ENCODE measurements at regions not wholly inside any gene's neighbourhood (a gene's known extent, or its start where the extent isn't known, plus 50 kb on each side); places are given as distances from the start of the nearest gene placed in this dataset.

GRCh38 chr2:129912066-129912820 lies 67.2 kb upstream of the RAB6C start:
- TF ChIP-seq, protein P1, sequence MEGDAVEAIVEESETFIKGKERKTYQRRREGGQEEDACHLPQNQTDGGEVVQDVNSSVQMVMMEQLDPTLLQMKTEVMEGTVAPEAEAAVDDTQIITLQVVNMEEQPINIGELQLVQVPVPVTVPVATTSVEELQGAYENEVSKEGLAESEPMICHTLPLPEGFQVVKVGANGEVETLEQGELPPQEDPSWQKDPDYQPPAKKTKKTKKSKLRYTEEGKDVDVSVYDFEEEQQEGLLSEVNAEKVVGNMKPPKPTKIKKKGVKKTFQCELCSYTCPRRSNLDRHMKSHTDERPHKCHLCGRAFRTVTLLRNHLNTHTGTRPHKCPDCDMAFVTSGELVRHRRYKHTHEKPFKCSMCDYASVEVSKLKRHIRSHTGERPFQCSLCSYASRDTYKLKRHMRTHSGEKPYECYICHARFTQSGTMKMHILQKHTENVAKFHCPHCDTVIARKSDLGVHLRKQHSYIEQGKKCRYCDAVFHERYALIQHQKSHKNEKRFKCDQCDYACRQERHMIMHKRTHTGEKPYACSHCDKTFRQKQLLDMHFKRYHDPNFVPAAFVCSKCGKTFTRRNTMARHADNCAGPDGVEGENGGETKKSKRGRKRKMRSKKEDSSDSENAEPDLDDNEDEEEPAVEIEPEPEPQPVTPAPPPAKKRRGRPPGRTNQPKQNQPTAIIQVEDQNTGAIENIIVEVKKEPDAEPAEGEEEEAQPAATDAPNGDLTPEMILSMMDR (conservative IDR thresholded peaks at IDR 0.05; ENCODE audit: low read depth, low read length): no peak
- DNase-seq (ENCODE audit: low read depth): no peak
- H3K4me3 ChIP-seq (ENCODE audit: low read length): no peak overlapping the region

- TF ChIP-seq, protein P1 (conservative IDR thresholded peaks at IDR 0.05; ENCODE audit: low read depth, low read length): no peak
- H3K4me3 ChIP-seq (ENCODE audit: low read length): no peak overlapping the region
- no peak for DNase-seq (ENCODE audit: low read depth)
Measured at GRCh38 chr2:129912871-129913694, 66.4 kb upstream of the RAB6C start.

GRCh38 chr2:129913695-129914495 lies 65.6 kb upstream of the RAB6C start:
- no peak overlapping the region for H3K4me3 ChIP-seq (ENCODE audit: low read length)
- no peak for DNase-seq (ENCODE audit: low read depth)
- TF ChIP-seq, protein P1 (conservative IDR thresholded peaks at IDR 0.05; ENCODE audit: low read depth, low read length): no peak

GRCh38 chr2:129914538-129915302 lies 64.7 kb upstream of the RAB6C start:
- no peak overlapping the region for H3K4me3 ChIP-seq (ENCODE audit: low read length)
- TF ChIP-seq, protein P1 (conservative IDR thresholded peaks at IDR 0.05; ENCODE audit: low read depth, low read length): no peak
- DNase-seq (ENCODE audit: low read depth): no peak

GRCh38 chr2:129915303-129915840 lies 64.1 kb upstream of the RAB6C start:
- no peak for DNase-seq (ENCODE audit: low read depth)
- TF ChIP-seq, protein P1 (conservative IDR thresholded peaks at IDR 0.05; ENCODE audit: low read depth, low read length): no peak
- H3K4me3 ChIP-seq (ENCODE audit: low read length): no peak overlapping the region

DNA sequence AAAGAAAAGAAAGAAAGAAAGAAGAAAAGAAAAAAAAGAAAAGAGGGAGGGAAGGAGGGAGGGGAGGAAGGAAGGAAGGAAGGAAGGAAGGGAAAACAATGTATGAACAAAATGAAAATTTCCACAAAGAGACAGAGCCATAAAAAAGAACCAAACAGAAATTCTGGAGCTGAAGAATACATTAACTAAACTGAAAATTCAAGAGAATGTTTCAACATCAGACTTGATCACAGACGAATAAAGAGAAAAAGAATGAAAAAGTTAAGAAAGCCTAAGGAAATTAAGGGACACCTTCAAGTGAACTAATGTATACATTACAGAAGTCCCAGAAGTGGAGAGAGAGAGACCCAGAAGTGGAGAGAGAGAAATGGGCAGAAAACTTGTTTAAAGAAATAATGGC lies 60.9 kb upstream of the RAB6C start:
- TF ChIP-seq, protein P1 (conservative IDR thresholded peaks at IDR 0.05; ENCODE audit: low read depth, low read length): no peak
- DNase-seq (ENCODE audit: low read depth): no peak
- H3K4me3 ChIP-seq (ENCODE audit: low read length): no peak overlapping the region

All from retinal pigment epithelial cell (primary cell).